Glomerular endothelial cell (primary cell): ENCODE measurements at regions not wholly inside any gene's neighbourhood (a gene's known extent, or its start where the extent isn't known, plus 50 kb on each side); places are given as distances from the start of the nearest gene placed in this dataset.

ENCODE experiments used
- DNase-seq: peaks from one replicate; pipeline ENCODE4 v3.0.0-alpha.2; 2011; ENCODE audit warnings: low read depth, low spot score; ENCODE audit errors: extremely low read depth

DNA sequence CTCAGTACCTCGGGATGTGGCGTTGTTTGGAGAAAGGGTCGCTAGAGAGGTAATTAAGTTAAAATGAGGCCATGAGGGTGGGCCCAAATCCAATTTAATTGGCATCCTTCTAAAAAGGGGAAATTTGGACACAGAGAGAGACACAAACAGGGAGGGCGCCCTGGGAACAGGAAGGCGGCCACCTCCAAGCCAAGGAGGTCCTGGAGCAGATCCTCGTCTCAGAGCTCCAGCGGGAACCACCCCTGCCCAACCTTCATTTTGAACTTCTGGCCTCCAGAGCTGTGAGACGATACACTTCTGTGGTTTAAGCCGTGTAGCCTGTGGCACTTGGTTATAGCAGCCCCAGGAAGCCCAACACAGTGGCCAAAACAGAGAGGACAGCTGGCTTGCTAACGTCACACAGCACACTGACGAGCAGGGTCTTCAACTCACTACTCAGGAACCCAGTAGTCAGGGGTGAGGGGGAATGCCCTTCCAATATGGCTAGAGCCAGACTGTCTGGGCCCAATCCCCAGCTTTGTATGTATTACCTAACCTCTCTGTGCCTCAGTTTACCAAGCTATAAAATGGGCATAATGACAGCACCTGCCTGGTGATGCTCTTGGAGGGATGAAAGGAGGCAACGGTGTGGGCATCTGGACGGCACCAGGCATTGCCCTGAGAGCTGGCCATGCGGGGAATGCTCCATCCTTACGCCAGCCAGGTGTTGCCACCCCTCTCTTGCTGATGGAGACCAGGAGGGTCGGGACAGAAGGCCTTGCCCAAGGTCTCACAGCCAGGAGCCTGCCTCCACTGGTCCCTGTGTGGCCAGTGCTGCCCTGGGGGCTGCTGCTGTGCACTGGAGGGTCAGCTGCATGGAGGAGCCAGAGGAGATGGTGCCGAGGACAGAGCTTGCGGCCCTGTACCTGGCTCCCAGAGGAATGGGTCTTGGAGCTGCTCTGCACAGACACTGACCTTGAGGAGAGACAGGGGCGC is 53.3 kb upstream of the LINC01488 start:
- DNase-seq: no peak

DNA sequence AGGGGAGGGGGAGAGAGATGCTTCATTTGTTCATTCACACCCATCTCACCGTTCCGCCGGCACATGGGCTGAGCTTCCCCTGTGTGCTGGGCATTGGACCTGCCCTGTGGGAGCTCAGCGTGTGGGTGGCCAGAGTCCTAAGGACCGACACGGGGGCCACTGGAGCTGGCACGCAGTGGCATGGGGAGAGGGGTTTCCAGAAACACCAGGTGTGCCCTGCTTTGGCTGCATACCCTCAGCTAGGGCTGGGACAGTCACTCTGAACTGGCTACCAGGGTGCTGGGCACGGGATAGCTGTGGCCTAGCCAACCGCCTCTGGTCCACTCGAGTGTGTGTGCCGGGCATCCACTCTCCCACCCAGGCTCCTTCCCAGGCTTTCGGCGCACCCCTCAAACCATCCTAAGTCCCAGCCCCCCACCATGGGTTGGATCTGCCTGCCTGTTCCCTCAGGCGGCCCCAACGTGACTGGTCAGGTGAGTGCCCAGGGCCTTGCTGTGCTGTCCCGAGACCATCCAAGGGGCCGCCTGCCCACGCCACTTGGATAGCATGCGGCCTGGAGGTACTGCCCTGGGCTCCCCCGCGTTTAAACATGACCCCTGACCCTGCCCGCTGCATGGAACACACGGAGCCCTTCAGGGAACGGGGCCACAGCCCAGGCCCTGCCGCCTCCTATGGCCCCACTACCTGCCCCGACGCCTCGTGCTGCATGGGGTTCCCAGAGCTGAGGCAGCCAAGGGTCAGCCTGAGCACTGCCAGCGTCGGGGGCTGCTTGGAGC is 51.6 kb upstream of the LINC01488 start:
- DNase-seq: no peak

GRCh38 chr11:69430566-69430965 is 50.9 kb upstream of the LINC01488 start:
- DNase-seq: no peak

- DNase-seq: no peak
Measured at GRCh38 chr11:69431136-69431535, 50.3 kb upstream of the LINC01488 start.
